ENCODE measurements at regions not wholly inside any gene's neighbourhood (a gene's known extent, or its start where the extent isn't known, plus 50 kb on each side); places are given as distances from the start of the nearest gene placed in this dataset.

GRCh38 chr2:223107825-223108224 is 55.8 kb downstream of the KCNE4 start:
- Histone ChIP-seq H3K27me3 (no peaks in the 10 kb centered on the region), H3K27ac (no peak overlapping the region), H3K4me1 (no peaks in the 10 kb centered on the region), H3K36me3 (no peaks in the 10 kb centered on the region), H3K4me3 (no peak overlapping the region), H3K9me3 (no peaks in the 10 kb centered on the region)
- TF ChIP-seq EP300 (IDR thresholded peaks at IDR 0.05) (no peak), POLR2A (IDR thresholded peaks at IDR 0.05) (no peak), POLR2AphosphoS5 (IDR thresholded peaks at IDR 0.05) (no peak), CTCF (IDR thresholded peaks at IDR 0.05) (no peak)
- no peak for DNase-seq
- 65 to 76% methylated on average over 1 of the region's 1 CpG for WGBS, 2 donors
- no peak for ATAC-seq (ENCODE audit: low FRiP score in 2 of 2)

GRCh38 chr2:223108351-223109050 is 56.5 kb downstream of the KCNE4 start:
- Histone ChIP-seq H3K36me3 (no peaks in the 10 kb centered on the region), H3K9me3 (no peaks in the 10 kb centered on the region), H3K27ac (no peak overlapping the region), H3K27me3 (no peaks in the 10 kb centered on the region), H3K4me3 (no peak overlapping the region), H3K4me1 (no peaks in the 10 kb centered on the region)
- 44 to 49% methylated on average over 5 of the region's 5 CpGs for WGBS, 2 donors
- ATAC-seq (ENCODE audit: low FRiP score in 2 of 2) (no peak), DNase-seq (no peak)
- TF ChIP-seq EP300 (IDR thresholded peaks at IDR 0.05) (no peak), CTCF (IDR thresholded peaks at IDR 0.05) (no peak), POLR2A (IDR thresholded peaks at IDR 0.05) (no peak), POLR2AphosphoS5 (IDR thresholded peaks at IDR 0.05) (no peak)

GRCh38 chr2:223109341-223109740 is 57.4 kb downstream of the KCNE4 start:
- ATAC-seq (ENCODE audit: low FRiP score in 2 of 2) (no peak), DNase-seq (no peak)
- no peaks in the 10 kb centered on the region for H3K36me3 ChIP-seq
- H3K9me3 ChIP-seq: no peaks in the 10 kb centered on the region
- TF ChIP-seq POLR2AphosphoS5 (IDR thresholded peaks at IDR 0.05): no peak
- no peak for TF ChIP-seq CTCF (IDR thresholded peaks at IDR 0.05)
- TF ChIP-seq POLR2A (IDR thresholded peaks at IDR 0.05): no peak
- TF ChIP-seq EP300 (IDR thresholded peaks at IDR 0.05): no peak
- no peak overlapping the region for H3K4me3 ChIP-seq
- no peaks in the 10 kb centered on the region for H3K27me3 ChIP-seq
- H3K4me1 ChIP-seq: no peaks in the 10 kb centered on the region
- 30 to 36% methylated on average over 3 of the region's 3 CpGs for WGBS, 2 donors
- H3K27ac ChIP-seq: no peak overlapping the region

- H3K36me3 ChIP-seq: no peaks in the 10 kb centered on the region
- H3K4me1 ChIP-seq: no peaks in the 10 kb centered on the region
- H3K4me3 ChIP-seq: no peak overlapping the region
- H3K27ac ChIP-seq: no peak overlapping the region
- TF ChIP-seq EP300 (IDR thresholded peaks at IDR 0.05) (no peak), POLR2A (IDR thresholded peaks at IDR 0.05) (no peak), CTCF (IDR thresholded peaks at IDR 0.05) (no peak), POLR2AphosphoS5 (IDR thresholded peaks at IDR 0.05) (no peak)
- no peaks in the 10 kb centered on the region for H3K27me3 ChIP-seq
- DNase-seq (no peak), ATAC-seq (ENCODE audit: low FRiP score in 2 of 2) (no peak)
- no peaks in the 10 kb centered on the region for H3K9me3 ChIP-seq
Measured at GRCh38 chr2:223113161-223113560, 61.2 kb downstream of the KCNE4 start.

- 61 to 70% methylated on average over 3 of the region's 3 CpGs for WGBS, 2 donors
- no peaks in the 10 kb centered on the region for H3K4me1 ChIP-seq
Measured at GRCh38 chr2:223114170-223114569, 62.2 kb downstream of the KCNE4 start.

More at GRCh38 chr2:223114170-223114569, 62.2 kb downstream of the KCNE4 start:
- H3K4me3 ChIP-seq: no peak overlapping the region
- no peaks in the 10 kb centered on the region for H3K27me3 ChIP-seq
- H3K36me3 ChIP-seq: no peaks in the 10 kb centered on the region
- DNase-seq (no peak), ATAC-seq (ENCODE audit: low FRiP score in 2 of 2) (no peak)
- H3K9me3 ChIP-seq: no peaks in the 10 kb centered on the region
- H3K27ac ChIP-seq: no peak overlapping the region
- TF ChIP-seq POLR2A (IDR thresholded peaks at IDR 0.05) (no peak), CTCF (IDR thresholded peaks at IDR 0.05) (no peak), POLR2AphosphoS5 (IDR thresholded peaks at IDR 0.05) (no peak), EP300 (IDR thresholded peaks at IDR 0.05) (no peak)
